ENCODE measurements at regions not wholly inside any gene's neighbourhood (a gene's known extent, or its start where the extent isn't known, plus 50 kb on each side); places are given as distances from the start of the nearest gene placed in this dataset.
"Not testable (repeated sequence)": the region's sequence is repeated elsewhere in the genome, so short reads cannot be mapped to it uniquely, and the experiment has no call there.

DNA sequence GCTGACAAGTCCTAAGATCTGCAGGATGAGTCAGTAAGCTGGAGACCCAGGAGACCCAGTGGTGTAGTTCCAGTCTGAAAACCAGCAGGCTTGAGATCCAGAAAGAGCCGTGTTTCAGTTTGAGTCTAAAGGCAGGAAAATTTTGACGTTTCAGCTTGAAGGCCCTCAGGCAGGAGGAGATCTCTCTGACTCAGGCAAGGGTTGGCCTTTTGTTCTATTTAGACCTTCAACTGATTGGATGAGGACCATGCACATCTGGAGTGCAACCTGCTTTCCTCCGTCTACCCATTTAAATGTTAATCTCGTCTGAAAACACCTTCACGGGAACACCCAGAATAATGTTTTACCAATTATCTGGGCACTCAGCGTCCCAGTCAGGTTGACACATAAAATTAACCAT, 69.5 kb downstream of the NPIPA7 start:
- intact Hi-C loops (cut with DNase I; ENCODE audit: low total_unique reads); DNase-seq (ENCODE audit: low spot score in 2 of 2); H3K4me3 ChIP-seq (ENCODE audit: low read depth, poor library complexity, severe bottlenecking): not testable (repeated sequence)
- 80% methylated on average over 1 of the region's 6 CpGs; no CpG with 5 or more reads in 1 of the 2 donors for WGBS, 2 donors

- H3K4me3 ChIP-seq (ENCODE audit: low read depth, poor library complexity, severe bottlenecking); DNase-seq (ENCODE audit: low spot score in 2 of 2); intact Hi-C loops (cut with DNase I; ENCODE audit: low total_unique reads): not testable (repeated sequence)
- WGBS, 2 donors = 48 to 56% methylated on average over 4 of the region's 4 CpGs
Measured at GRCh38 chr16:16449712-16450237, 70.8 kb downstream of the NPIPA7 start.

- intact Hi-C loops (cut with DNase I; ENCODE audit: low total_unique reads); DNase-seq (ENCODE audit: low spot score in 2 of 2); H3K4me3 ChIP-seq (ENCODE audit: low read depth, poor library complexity, severe bottlenecking): not testable (repeated sequence)
- WGBS, 2 donors = 0% methylated on average over 2 of the region's 10 CpGs; no CpG with 5 or more reads in 1 of the 2 donors
Measured at GRCh38 chr16:16451721-16452410, 72.9 kb downstream of the NPIPA7 start.

DNA sequence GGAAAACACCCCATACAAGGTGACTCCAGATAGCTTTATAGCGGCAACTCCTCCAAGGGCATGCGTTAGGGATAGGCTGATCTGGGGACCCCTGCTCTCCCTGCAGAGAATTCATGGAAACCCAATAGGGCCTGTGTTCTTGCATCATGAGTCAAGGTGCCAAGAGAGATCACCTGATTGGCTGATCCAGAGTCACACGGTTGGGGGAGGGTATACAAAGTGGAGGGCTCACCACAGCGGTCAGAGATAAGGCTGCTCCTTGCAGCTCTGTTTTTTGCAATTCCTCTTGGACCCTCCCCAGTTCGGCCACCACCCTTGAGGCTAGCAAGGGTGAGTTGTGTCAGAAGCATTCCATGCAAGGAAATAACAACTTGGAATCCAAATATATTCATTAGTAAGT, 79.6 kb downstream of the NPIPA7 start:
- WGBS, 2 donors = no CpG with 5 or more reads among the region's 5 CpGs
- DNase-seq (ENCODE audit: low spot score in 2 of 2); H3K4me3 ChIP-seq (ENCODE audit: low read depth, poor library complexity, severe bottlenecking); intact Hi-C loops (cut with DNase I; ENCODE audit: low total_unique reads): not testable (repeated sequence)

GRCh38 chr16:16463792-16464191, 84.9 kb downstream of the NPIPA7 start:
- WGBS, 2 donors = 87 to 96% methylated on average over 4 to 5 of the region's 6 CpGs
- DNase-seq (ENCODE audit: low spot score in 2 of 2); intact Hi-C loops (cut with DNase I; ENCODE audit: low total_unique reads); H3K4me3 ChIP-seq (ENCODE audit: low read depth, poor library complexity, severe bottlenecking): not testable (repeated sequence)

DNA sequence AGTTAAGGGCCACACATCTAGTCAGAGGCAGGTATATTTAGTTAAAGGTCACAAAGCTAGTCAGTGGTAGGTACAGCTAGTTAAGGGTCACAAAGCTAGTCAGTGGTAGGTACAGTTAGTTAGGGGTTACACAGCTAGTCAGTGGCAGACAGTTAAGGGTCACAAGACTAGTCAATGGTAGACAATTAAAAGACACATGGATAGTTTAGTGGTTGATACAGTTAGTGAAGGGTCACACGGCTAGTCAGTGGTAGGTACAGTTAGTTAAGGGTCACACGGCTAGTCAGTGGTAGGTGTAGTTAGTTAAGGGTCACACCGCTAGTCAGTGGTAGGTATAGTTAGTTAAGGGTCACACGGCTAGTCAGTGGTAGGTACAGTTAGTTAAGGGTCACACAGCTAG, 110.0 kb downstream of the NPIPA7 start:
- WGBS, 2 donors = 93 to 95% methylated on average over 4 of the region's 4 CpGs
- intact Hi-C loops (cut with DNase I; ENCODE audit: low total_unique reads); H3K4me3 ChIP-seq (ENCODE audit: low read depth, poor library complexity, severe bottlenecking); DNase-seq (ENCODE audit: low spot score in 2 of 2): not testable (repeated sequence)

DNA sequence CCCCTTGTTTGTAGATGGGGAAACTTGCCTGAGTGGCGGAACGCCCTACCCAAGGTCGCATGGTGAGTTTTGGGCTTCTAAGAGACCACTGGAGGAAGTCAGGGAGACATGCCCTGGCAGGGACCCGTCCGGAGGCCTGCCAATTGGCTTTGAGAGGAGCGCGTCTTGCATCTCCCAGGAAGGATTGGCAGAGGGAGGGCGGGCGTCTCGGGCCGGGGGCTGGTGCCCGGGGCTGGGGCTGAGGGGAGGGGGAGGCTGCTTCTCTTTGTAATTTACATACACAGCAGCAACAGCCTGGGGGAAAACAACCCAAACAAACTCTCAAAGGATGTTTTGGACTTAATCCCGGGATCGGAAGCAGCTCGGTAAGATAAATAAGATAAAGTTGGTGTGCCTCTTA, 110.5 kb downstream of the NPIPA7 start:
- WGBS, 2 donors = no CpG with 5 or more reads among the region's 15 CpGs
- intact Hi-C loops (cut with DNase I; ENCODE audit: low total_unique reads); DNase-seq (ENCODE audit: low spot score in 2 of 2); H3K4me3 ChIP-seq (ENCODE audit: low read depth, poor library complexity, severe bottlenecking): not testable (repeated sequence)

- DNase-seq (ENCODE audit: low spot score in 2 of 2); intact Hi-C loops (cut with DNase I; ENCODE audit: low total_unique reads); H3K4me3 ChIP-seq (ENCODE audit: low read depth, poor library complexity, severe bottlenecking): not testable (repeated sequence)
- WGBS, 2 donors = 0% methylated on average over 1 of the region's 8 CpGs; no CpG with 5 or more reads in 1 of the 2 donors
Measured at GRCh38 chr16:16494114-16494513, 115.2 kb downstream of the NPIPA7 start.

DNA sequence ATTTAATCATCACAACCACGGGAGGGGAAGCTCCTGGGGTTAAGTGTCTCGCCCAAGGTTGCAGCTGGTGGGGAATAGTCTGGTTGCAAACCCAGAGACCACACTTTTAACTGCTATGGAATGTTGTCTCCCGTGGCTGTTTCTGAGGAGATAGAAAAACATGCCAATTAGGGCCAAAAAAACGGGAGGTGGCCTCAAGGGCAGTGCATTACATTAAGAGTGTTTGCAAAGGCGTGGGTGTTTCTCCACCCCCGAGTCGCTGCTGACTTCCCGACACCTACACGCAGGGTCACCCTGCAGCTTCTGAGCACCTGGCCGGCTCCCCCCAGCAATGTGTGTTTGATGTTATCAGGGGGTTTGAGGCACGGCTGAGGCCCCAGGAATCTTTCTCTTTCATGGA, 116.1 kb downstream of the NPIPA7 start:
- no CpG with 5 or more reads among the region's 11 CpGs for WGBS, 2 donors
- H3K4me3 ChIP-seq (ENCODE audit: low read depth, poor library complexity, severe bottlenecking); intact Hi-C loops (cut with DNase I; ENCODE audit: low total_unique reads): not testable (repeated sequence)

GRCh38 chr16:16499875-16500274, 120.9 kb downstream of the NPIPA7 start:
- DNase-seq (ENCODE audit: low spot score in 2 of 2); H3K4me3 ChIP-seq (ENCODE audit: low read depth, poor library complexity, severe bottlenecking); intact Hi-C loops (cut with DNase I; ENCODE audit: low total_unique reads): not testable (repeated sequence)
- WGBS, 2 donors = no CpG with 5 or more reads among the region's 8 CpGs

More for the DNA sequence above, 116.1 kb downstream of the NPIPA7 start:
- DNase-seq (ENCODE audit: low spot score in 2 of 2) = not testable (repeated sequence)

GRCh38 chr16:16507041-16507440, 128.1 kb downstream of the NPIPA7 start:
- DNase-seq (ENCODE audit: low spot score in 2 of 2); intact Hi-C loops (cut with DNase I; ENCODE audit: low total_unique reads); H3K4me3 ChIP-seq (ENCODE audit: low read depth, poor library complexity, severe bottlenecking): not testable (repeated sequence)
- WGBS, 2 donors = no CpG with 5 or more reads among the region's 1 CpG

DNA sequence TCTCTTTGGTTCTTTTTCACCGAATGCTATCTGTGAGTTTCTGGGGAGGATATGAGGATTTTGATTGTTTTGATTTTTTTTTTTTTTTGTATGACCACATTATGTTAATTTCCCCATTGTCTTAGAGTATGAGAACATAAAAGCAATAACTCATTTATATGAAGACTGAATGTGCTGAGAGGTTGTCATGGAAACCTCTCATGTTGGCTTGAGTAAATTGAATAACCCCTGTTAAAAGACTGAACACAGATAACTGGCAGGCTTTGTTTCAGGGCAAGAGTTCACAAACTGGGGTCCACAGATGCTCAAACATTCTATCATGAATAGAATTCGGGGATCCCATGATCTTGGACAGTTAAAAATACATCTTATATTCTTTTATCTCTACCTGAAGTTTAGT, 129.4 kb downstream of the NPIPA7 start:
- DNase-seq (ENCODE audit: low spot score in 2 of 2); intact Hi-C loops (cut with DNase I; ENCODE audit: low total_unique reads); H3K4me3 ChIP-seq (ENCODE audit: low read depth, poor library complexity, severe bottlenecking): not testable (repeated sequence)
- WGBS, 2 donors = no CpG with 5 or more reads among the region's 2 CpGs

GRCh38 chr16:16519395-16519794, 140.5 kb downstream of the NPIPA7 start:
- intact Hi-C loops (cut with DNase I; ENCODE audit: low total_unique reads); H3K4me3 ChIP-seq (ENCODE audit: low read depth, poor library complexity, severe bottlenecking); DNase-seq (ENCODE audit: low spot score in 2 of 2): not testable (repeated sequence)

DNA sequence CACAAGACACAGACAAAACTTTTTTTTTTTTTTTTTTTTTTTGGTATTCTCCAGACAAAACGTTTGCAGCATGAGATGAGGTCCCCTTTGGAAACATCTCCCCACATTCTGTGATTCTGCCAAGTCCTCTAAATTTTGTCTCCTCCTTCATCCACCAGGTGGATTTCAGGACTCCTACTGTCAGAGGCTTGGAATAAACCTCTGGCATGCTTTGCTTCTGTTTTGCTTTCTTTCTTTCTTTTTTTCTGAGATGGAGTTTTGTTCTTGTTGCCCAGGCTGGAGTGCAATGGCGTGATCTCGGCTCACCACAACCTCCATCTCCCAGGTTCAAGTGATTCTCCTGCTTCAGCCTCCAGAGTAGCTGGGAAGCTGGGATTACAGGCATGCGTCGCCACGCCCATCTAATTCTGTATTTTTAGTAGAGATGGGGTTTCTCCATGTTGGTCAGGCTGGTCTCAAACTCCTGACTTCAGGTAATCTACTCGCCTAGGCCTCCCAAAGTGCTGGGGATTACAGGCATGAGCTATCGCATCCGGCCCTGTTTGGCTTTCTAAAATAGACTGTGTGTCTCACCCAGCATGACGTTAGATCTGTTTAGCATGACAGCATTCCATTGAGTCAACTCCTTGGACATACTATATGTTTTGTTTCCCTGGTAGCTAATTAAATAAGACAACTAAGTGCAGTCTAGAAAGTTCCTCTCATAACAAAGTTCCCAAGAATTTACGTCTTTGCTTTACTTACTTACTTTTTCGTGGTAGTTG, 142.5 kb downstream of the NPIPA7 start:
- intact Hi-C loops (cut with DNase I; ENCODE audit: low total_unique reads); DNase-seq (ENCODE audit: low spot score in 2 of 2); H3K4me3 ChIP-seq (ENCODE audit: low read depth, poor library complexity, severe bottlenecking): not testable (repeated sequence)
- WGBS, 2 donors = 0 to 29% methylated on average over 1 of the region's 12 CpGs

- H3K4me3 ChIP-seq (ENCODE audit: low read depth, poor library complexity, severe bottlenecking); intact Hi-C loops (cut with DNase I; ENCODE audit: low total_unique reads); DNase-seq (ENCODE audit: low spot score in 2 of 2): not testable (repeated sequence)
- WGBS, 2 donors = no CpG with 5 or more reads among the region's 13 CpGs
Measured at GRCh38 chr16:16526998-16527397, 148.1 kb downstream of the NPIPA7 start.
